Activated B cell treated with CpG ODN at 0.5 μM for 24 hours (primary cell): ENCODE measurements at regions not wholly inside any gene's neighbourhood (a gene's known extent, or its start where the extent isn't known, plus 50 kb on each side); places are given as distances from the start of the nearest gene placed in this dataset.

ENCODE experiments used
- ATAC-seq: fragments of 200-7000 bp; cut with Tn5 transposase; one replicate; pipeline ENCODE4 v1.10.0; 2021; ENCODE audit warnings: low read depth, mild to moderate bottlenecking, moderate library complexity
- CTCF ChIA-PET: fragments of 350-600 bp; sonication (Branson Sonifier 250); formaldehyde crosslinking; loops from one replicate; lab custom pipeline; 2021; ENCODE audit warnings: antibody characterized with exemption; lab: Charles Lee
- POLR2A ChIA-PET: fragments of 350-600 bp; sonication (Branson Sonifier 250); formaldehyde crosslinking; loops from one replicate; lab custom pipeline; 2021; ENCODE audit warnings: antibody characterized with exemption; lab: Charles Lee
- DNase-seq: peaks from one replicate; pipeline ENCODE4 v3.0.0; 2022
- H3K27ac Mint-ChIP-seq: one replicate; pipeline ENCODE4 v1.8.0; 2020; ENCODE audit warnings: mixed read lengths
- H3K27me3 Mint-ChIP-seq: one replicate; pipeline ENCODE4 v1.8.0; 2021; ENCODE audit warnings: mixed read lengths
- H3K36me3 Mint-ChIP-seq: one replicate; pipeline ENCODE4 v1.8.0; 2021; ENCODE audit warnings: low read depth, mixed read lengths
- H3K4me1 Mint-ChIP-seq: one replicate; pipeline ENCODE4 v1.8.0; 2021; ENCODE audit warnings: mixed read lengths
- H3K4me3 Mint-ChIP-seq: one replicate; pipeline ENCODE4 v1.8.0; 2020; ENCODE audit warnings: mild to moderate bottlenecking, mixed read lengths
- H3K9me3 Mint-ChIP-seq: one replicate; pipeline ENCODE4 v1.8.0; 2020; ENCODE audit warnings: mixed read lengths
- CTCF ChIP-seq: fragments of 200-600 bp; IDR thresholded peaks from one replicate; pipeline ENCODE4 v1.8.0; 2022; ENCODE audit warnings: antibody characterized with exemption, mild to moderate bottlenecking
- intact Hi-C: fragments of 100-400 bp; cut with micrococcal nuclease; formaldehyde crosslinking; loops from one replicate; pipeline ENCODE4 v1.15.1; 2024

GRCh38 chr2:150581717-150582472 lies 94.4 kb upstream of the RND3 start:
- no peak for TF ChIP-seq CTCF
- H3K27me3 Mint-ChIP-seq = no peaks in the 10 kb centered on the region
- DNase-seq (no peak), ATAC-seq (no peak)
- H3K9me3 Mint-ChIP-seq = peaks cover 16% of the 10 kb centered on the region
- no peak overlapping the region for H3K27ac Mint-ChIP-seq
- intact Hi-C loops = no loop called here
- POLR2A ChIA-PET = no interaction called here
- CTCF ChIA-PET = no interaction called here
- no peak overlapping the region for H3K4me3 Mint-ChIP-seq
- H3K36me3 Mint-ChIP-seq = no peaks in the 10 kb centered on the region
- H3K4me1 Mint-ChIP-seq = no peaks in the 10 kb centered on the region

GRCh38 chr2:150578481-150578880 lies 91.0 kb upstream of the RND3 start:
- TF ChIP-seq CTCF = no peak
- no peak overlapping the region for H3K4me3 Mint-ChIP-seq
- intact Hi-C loops = no loop called here
- DNase-seq (no peak), ATAC-seq (no peak)
- H3K4me1 Mint-ChIP-seq = no peaks in the 10 kb centered on the region
- CTCF ChIA-PET = no interaction called here
- peaks cover 23% of the 10 kb centered on the region for H3K9me3 Mint-ChIP-seq
- POLR2A ChIA-PET = no interaction called here
- no peaks in the 10 kb centered on the region for H3K36me3 Mint-ChIP-seq
- H3K27ac Mint-ChIP-seq = no peak overlapping the region
- H3K27me3 Mint-ChIP-seq = no peaks in the 10 kb centered on the region

- Mint-ChIP-seq H3K4me3 (no peak overlapping the region), H3K27me3 (no peaks in the 10 kb centered on the region), H3K9me3 (peaks cover 19% of the 10 kb centered on the region), H3K27ac (no peak overlapping the region), H3K36me3 (no peaks in the 10 kb centered on the region), H3K4me1 (no peaks in the 10 kb centered on the region)
- ATAC-seq (no peak), DNase-seq (no peak)
- POLR2A ChIA-PET = no interaction called here
- intact Hi-C loops = no loop called here
- no peak for TF ChIP-seq CTCF
- CTCF ChIA-PET = no interaction called here
These were observed 88.4 kb upstream of the RND3 start for GRCh38 chr2:150575861-150576260.

GRCh38 chr2:150572961-150573395 lies 85.5 kb upstream of the RND3 start:
- ChIA-PET CTCF (no interaction called here), POLR2A (no interaction called here)
- H3K36me3 Mint-ChIP-seq = no peaks in the 10 kb centered on the region
- no peak for ATAC-seq
- H3K27ac Mint-ChIP-seq = no peak overlapping the region
- DNase-seq = no peak
- peaks cover 10% of the 10 kb centered on the region for H3K9me3 Mint-ChIP-seq
- intact Hi-C loops = no loop called here
- no peaks in the 10 kb centered on the region for H3K27me3 Mint-ChIP-seq
- no peaks in the 10 kb centered on the region for H3K4me1 Mint-ChIP-seq
- no peak overlapping the region for H3K4me3 Mint-ChIP-seq
- no peak for TF ChIP-seq CTCF

- Mint-ChIP-seq H3K27ac (no peak overlapping the region), H3K4me3 (no peak overlapping the region), H3K4me1 (no peaks in the 10 kb centered on the region), H3K27me3 (no peaks in the 10 kb centered on the region), H3K9me3 (peaks cover 7% of the 10 kb centered on the region), H3K36me3 (no peaks in the 10 kb centered on the region)
- no peak for ATAC-seq
- intact Hi-C loops = no loop called here
- ChIA-PET CTCF (no interaction called here), POLR2A (no interaction called here)
- no peak for DNase-seq
- no peak for TF ChIP-seq CTCF
These were observed 84.8 kb upstream of the RND3 start for GRCh38 chr2:150572194-150572766.
